Gastrocnemius medialis (tissue), 4 donors: ENCODE measurements at regions not wholly inside any gene's neighbourhood (a gene's known extent, or its start where the extent isn't known, plus 50 kb on each side); places are given as distances from the start of the nearest gene placed in this dataset.

Source experiments
- ATAC-seq, 2 donors: fragments of 150-250 bp; one replicate each; pipeline ENCODE4 v1.9.1; 2016
- DNase-seq, 2 donors: peaks; one replicate each; pipeline ENCODE4 v3.0.0-alpha.2; 2019
- H3K27ac ChIP-seq, 4 donors: fragments of 200-600 bp; sonication (generic); 1 replicate in 1 of 4; 2 replicates in 3 of 4; pipeline ENCODE4 v1.5.1; 2016 to 2018; ENCODE audit warnings: mild to moderate bottlenecking in 2 of 4, moderate library complexity in 1 of 4
- H3K27me3 ChIP-seq, 3 donors: fragments of 200-600 bp; sonication (generic) in 2 of 3; 1 replicate in 1 of 3; 2 replicates in 2 of 3; pipeline versions ENCODE4 v1.5.1 to v1.6.0; 2016 to 2019; ENCODE audit warnings: mild to moderate bottlenecking in 1 of 3, moderate library complexity in 1 of 3
- H3K36me3 ChIP-seq, 2 donors: fragments of 200-600 bp; sonication (generic) in 1 of 2; one replicate each; pipeline ENCODE4 v1.5.1; 2017 to 2018
- H3K4me1 ChIP-seq, 2 donors: fragments of 200-600 bp; sonication (generic) in 1 of 2; one replicate each; pipeline ENCODE4 v1.5.1; 2016 to 2017; ENCODE audit warnings: mild to moderate bottlenecking in 2 of 2
- H3K4me3 ChIP-seq, 4 donors: fragments of 200-600 bp; sonication (generic) in 3 of 4; 1 replicate in 1 of 4; 2 replicates in 3 of 4; pipeline ENCODE4 v1.5.1; 2016 to 2019; ENCODE audit warnings: mild to moderate bottlenecking in 2 of 4
- H3K9me3 ChIP-seq, 3 donors: fragments of 200-600 bp; sonication (generic) in 2 of 3; 1 replicate in 1 of 3; 2 replicates in 2 of 3; pipeline ENCODE4 v1.5.1; 2016 to 2019
- CTCF ChIP-seq, 5 experiments: fragments of 450-650 bp in 3 of 5; fragments of 200-600 bp in 2 of 5; sonication (generic) in 2 of 5; IDR thresholded peaks in 4 of 5; conservative IDR thresholded peaks in 1 of 5; 1 replicate in 4 of 5; 2 replicates in 1 of 5; pipeline ENCODE4 v1.5.1; 2016 to 2019; ENCODE audit warnings: antibody characterized with exemption in 5 of 5, mild to moderate bottlenecking in 3 of 5, moderate library complexity in 3 of 5
- POLR2A ChIP-seq, 2 donors: fragments of 450-650 bp; IDR thresholded peaks; one replicate each; pipeline ENCODE4 v1.6.1; 2017; ENCODE audit warnings: antibody characterized with exemption in 2 of 2, mild to moderate bottlenecking in 2 of 2, moderate library complexity in 2 of 2
- in situ Hi-C, 4 donors: fragments of 200-750 bp; cut with MboI; loops; one replicate each; pipeline versions ENCODE4 v1.15.0 to v1.8.0; 2017; ENCODE audit warnings: low sequenced_read_pairs in 4 of 4
- intact Hi-C: fragments of 100-400 bp; cut with DNase I; formaldehyde crosslinking; loops from one replicate; pipeline ENCODE4 v1.15.1; 2023; ENCODE audit warnings: low total_unique reads

DNA sequence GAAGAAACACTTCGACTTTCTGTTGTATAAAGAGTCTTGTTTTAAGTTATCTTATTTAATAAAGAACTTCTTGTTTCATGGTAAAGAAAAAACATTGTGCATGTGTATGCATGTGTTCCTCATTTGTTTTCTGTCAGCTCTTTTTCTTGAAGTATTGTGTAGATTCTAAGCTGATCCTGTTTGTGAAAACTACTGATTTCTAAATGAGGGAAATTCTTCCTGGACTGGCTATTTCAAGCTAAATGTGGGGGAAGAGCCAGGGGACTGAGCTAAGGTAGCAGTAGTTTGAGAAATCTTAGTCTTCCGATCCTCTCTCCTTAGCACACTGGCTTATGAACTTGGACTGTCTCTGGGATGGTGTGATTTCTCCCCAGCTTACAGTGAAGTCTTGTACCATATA is 56.4 kb upstream of the RBMS1 start:
- intact Hi-C loops, result no loop called here
- no peaks in the 10 kb centered on the region for H3K27me3 ChIP-seq
- TF ChIP-seq POLR2A (IDR thresholded peaks at IDR 0.05), result no peak
- no peak for TF ChIP-seq CTCF (IDR thresholded peaks at IDR 0.05 in 4 of 5, conservative IDR thresholded peaks at IDR 0.05 in 1 of 5)

GRCh38 chr2:160551259-160551658 is 57.7 kb upstream of the RBMS1 start:
- in situ Hi-C loops, result no loop called here
- no peak for ATAC-seq

More for the DNA sequence above, 56.4 kb upstream of the RBMS1 start:
- H3K27ac ChIP-seq, result no peak overlapping the region
- DNase-seq (no peak), ATAC-seq (no peak)
- no peak overlapping the region for H3K4me3 ChIP-seq
- H3K9me3 ChIP-seq, result peaks cover 0 to 3% (median 0%) of the 10 kb centered on the region in 3 donors
- no peaks in the 10 kb centered on the region for H3K36me3 ChIP-seq
- in situ Hi-C loops, result no loop called here
- no peaks in the 10 kb centered on the region for H3K4me1 ChIP-seq

DNA sequence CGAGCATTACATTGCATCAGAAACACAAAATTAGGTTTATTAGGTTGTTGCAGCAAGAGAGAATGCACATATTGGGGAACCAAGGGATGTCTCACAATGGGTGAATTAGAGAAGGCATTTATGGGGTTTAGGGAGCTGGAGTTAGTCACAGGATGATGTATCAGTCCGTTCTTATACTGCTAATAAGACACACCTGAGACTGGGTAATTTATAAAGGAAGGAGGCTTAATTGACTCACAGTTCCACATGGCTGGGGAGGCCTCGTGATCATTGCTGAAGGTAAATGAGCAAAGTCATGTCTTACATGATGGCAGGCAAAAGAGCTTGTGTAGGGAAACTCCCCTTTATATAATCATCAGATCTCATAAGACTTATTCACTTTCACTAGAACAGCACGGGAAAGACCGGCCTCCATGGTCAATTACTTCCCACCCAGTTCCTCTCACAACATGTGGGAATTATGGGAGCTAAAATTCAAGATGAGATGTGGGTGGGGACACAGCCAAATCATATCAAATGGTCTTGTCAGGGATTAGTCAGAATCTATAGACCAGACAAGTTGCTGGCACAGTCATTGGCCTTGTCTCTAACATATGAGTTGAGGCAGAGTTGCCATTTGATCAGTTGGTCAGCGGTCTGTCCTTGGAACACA is 61.9 kb upstream of the RBMS1 start:
- Histone ChIP-seq H3K4me3 (no peak overlapping the region), H3K4me1 (no peaks in the 10 kb centered on the region), H3K27me3 (no peaks in the 10 kb centered on the region), H3K9me3 (no peaks in the 10 kb centered on the region), H3K36me3 (no peaks in the 10 kb centered on the region), H3K27ac (no peak overlapping the region)
- DNase-seq, result no peak
- TF ChIP-seq CTCF (IDR thresholded peaks at IDR 0.05 in 4 of 5, conservative IDR thresholded peaks at IDR 0.05 in 1 of 5) (no peak), POLR2A (IDR thresholded peaks at IDR 0.05) (no peak)
- intact Hi-C loops (no loop called here), in situ Hi-C loops (no loop called here)
- no peak for ATAC-seq

More at GRCh38 chr2:160551259-160551658, 57.7 kb upstream of the RBMS1 start:
- Histone ChIP-seq H3K4me3 (no peak overlapping the region), H3K9me3 (peaks cover 0 to 3% (median 0%) of the 10 kb centered on the region in 3 donors), H3K36me3 (no peaks in the 10 kb centered on the region), H3K4me1 (no peaks in the 10 kb centered on the region), H3K27ac (no peak overlapping the region), H3K27me3 (no peaks in the 10 kb centered on the region)
- intact Hi-C loops, result no loop called here
- TF ChIP-seq CTCF (IDR thresholded peaks at IDR 0.05 in 4 of 5, conservative IDR thresholded peaks at IDR 0.05 in 1 of 5) (no peak), POLR2A (IDR thresholded peaks at IDR 0.05) (no peak)
- DNase-seq, result no peak

GRCh38 chr2:160557903-160558302 is 64.3 kb upstream of the RBMS1 start:
- in situ Hi-C loops, result no loop called here
- intact Hi-C loops, result no loop called here
- H3K27me3 ChIP-seq, result no peaks in the 10 kb centered on the region
- H3K4me1 ChIP-seq, result peaks cover 9% of the 10 kb centered on the region in 2 donors
- TF ChIP-seq POLR2A (IDR thresholded peaks at IDR 0.05) (no peak), CTCF (IDR thresholded peaks at IDR 0.05 in 4 of 5, conservative IDR thresholded peaks at IDR 0.05 in 1 of 5) (no peak)
- no peak overlapping the region for H3K4me3 ChIP-seq
- no peaks in the 10 kb centered on the region for H3K36me3 ChIP-seq
- H3K9me3 ChIP-seq, result no peaks in the 10 kb centered on the region
- no peak overlapping the region for H3K27ac ChIP-seq
- DNase-seq (no peak), ATAC-seq (no peak)

GRCh38 chr2:160558531-160558930 is 64.9 kb upstream of the RBMS1 start:
- DNase-seq, result no peak
- Histone ChIP-seq H3K27ac (no peak overlapping the region), H3K36me3 (no peaks in the 10 kb centered on the region), H3K9me3 (no peaks in the 10 kb centered on the region), H3K4me1 (peaks cover 9% of the 10 kb centered on the region in 2 donors), H3K4me3 (no peak overlapping the region), H3K27me3 (no peaks in the 10 kb centered on the region)
- TF ChIP-seq POLR2A (IDR thresholded peaks at IDR 0.05) (no peak), CTCF (IDR thresholded peaks at IDR 0.05 in 4 of 5, conservative IDR thresholded peaks at IDR 0.05 in 1 of 5) (no peak)
- in situ Hi-C loops, result no loop called here
- ATAC-seq, result no peak
- intact Hi-C loops, result no loop called here
